ENCODE measurements at regions not wholly inside any gene's neighbourhood (a gene's known extent, or its start where the extent isn't known, plus 50 kb on each side); places are given as distances from the start of the nearest gene placed in this dataset.
A peak's percentile ranks its signal among the peaks of the same experiment; 100 is the strongest.

DNA sequence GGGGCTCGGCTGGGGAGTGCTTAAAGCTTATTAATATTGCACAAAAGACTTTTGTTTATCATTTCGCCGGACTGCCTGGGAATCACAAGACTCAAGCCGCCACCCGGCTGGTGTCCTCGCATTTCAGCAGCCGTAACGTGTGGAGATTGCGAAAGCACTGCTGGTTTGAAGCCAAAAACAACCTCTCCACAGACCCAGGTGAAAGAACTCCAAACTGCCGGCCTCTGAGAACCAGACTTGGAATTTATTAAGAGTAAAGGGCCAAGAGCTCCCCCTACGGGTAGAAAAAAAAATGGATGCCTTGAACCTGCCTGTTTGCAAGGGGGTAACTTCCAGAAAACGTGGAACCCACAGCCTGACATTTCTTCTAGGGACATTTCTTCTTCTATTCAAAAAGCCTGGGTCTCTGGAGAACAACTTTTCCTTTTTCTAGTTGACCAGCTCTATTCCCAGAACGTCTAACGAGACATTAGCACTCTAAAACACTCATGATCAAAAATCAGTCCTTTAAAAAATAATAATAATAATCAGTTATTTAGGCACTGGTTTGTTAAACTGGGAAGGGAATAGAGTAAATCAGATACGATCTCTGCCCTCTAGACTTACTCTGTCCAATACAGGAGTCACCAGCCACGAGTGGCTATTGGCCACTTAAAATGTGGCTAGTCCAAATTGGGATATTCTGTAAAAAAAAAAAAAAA, 216.3 kb downstream of the C1D start (continued):
- TF ChIP-seq CREB3 (CRISPR knock-in tag; IDR thresholded peaks at IDR 0.05) (no peak), ZBTB7A (CRISPR knock-in tag; IDR thresholded peaks at IDR 0.05) (no peak), ZNF101 (CRISPR knock-in tag; IDR thresholded peaks at IDR 0.05; ENCODE audit: borderline replicate concordance, low read depth) (no peak), MXD3 (CRISPR knock-in tag; IDR thresholded peaks at IDR 0.05) (no peak), PREB (CRISPR knock-in tag; IDR thresholded peaks at IDR 0.05) (no peak), ZFP90 (CRISPR knock-in tag; IDR thresholded peaks at IDR 0.05; ENCODE audit: borderline replicate concordance) (no peak), ATF1 (CRISPR knock-in tag; IDR thresholded peaks at IDR 0.05) (0 out of 2 replicates have a peak, but pooled peaks have one; percentile 47), USF2 (IDR thresholded peaks at IDR 0.05; ENCODE audit: low read depth, low read length) (no peak), USF2 (CRISPR knock-in tag; IDR thresholded peaks at IDR 0.05; ENCODE audit: borderline replicate concordance) (no peak), ZNF780A (CRISPR knock-in tag; IDR thresholded peaks at IDR 0.05) (no peak), SPEN (CRISPR knock-in tag; IDR thresholded peaks at IDR 0.05; ENCODE audit: low read depth) (no peak), ZNF17 (CRISPR knock-in tag; IDR thresholded peaks at IDR 0.05) (no peak), MATR3 (CRISPR knock-in tag; IDR thresholded peaks at IDR 0.05) (no peak), CENPX (CRISPR knock-in tag; IDR thresholded peaks at IDR 0.05) (no peak), ZFAT (CRISPR knock-in tag; conservative IDR thresholded peaks at IDR 0.05) (no peak), ZNF543 (CRISPR knock-in tag; IDR thresholded peaks at IDR 0.05) (no peak), CHD2 (IDR thresholded peaks at IDR 0.05; ENCODE audit: low read depth, low read length) (no peak)
- TF ChIP-seq, protein P1, sequence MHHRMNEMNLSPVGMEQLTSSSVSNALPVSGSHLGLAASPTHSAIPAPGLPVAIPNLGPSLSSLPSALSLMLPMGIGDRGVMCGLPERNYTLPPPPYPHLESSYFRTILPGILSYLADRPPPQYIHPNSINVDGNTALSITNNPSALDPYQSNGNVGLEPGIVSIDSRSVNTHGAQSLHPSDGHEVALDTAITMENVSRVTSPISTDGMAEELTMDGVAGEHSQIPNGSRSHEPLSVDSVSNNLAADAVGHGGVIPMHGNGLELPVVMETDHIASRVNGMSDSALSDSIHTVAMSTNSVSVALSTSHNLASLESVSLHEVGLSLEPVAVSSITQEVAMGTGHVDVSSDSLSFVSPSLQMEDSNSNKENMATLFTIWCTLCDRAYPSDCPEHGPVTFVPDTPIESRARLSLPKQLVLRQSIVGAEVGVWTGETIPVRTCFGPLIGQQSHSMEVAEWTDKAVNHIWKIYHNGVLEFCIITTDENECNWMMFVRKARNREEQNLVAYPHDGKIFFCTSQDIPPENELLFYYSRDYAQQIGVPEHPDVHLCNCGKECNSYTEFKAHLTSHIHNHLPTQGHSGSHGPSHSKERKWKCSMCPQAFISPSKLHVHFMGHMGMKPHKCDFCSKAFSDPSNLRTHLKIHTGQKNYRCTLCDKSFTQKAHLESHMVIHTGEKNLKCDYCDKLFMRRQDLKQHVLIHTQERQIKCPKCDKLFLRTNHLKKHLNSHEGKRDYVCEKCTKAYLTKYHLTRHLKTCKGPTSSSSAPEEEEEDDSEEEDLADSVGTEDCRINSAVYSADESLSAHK (CRISPR knock-in tag; IDR thresholded peaks at IDR 0.05; ENCODE audit: borderline replicate concordance): no peak
